HEK293 (cell line): ENCODE measurements at regions not wholly inside any gene's neighbourhood (a gene's known extent, or its start where the extent isn't known, plus 50 kb on each side); places are given as distances from the start of the nearest gene placed in this dataset.

Experiments
- CTCF ChIA-PET: fragments of 350-600 bp; formaldehyde crosslinking; extraction: SDS; loops from one replicate; lab custom pipeline; 2021; ENCODE audit warnings: antibody characterized with exemption; lab: Yijun Ruan, JAX
- POLR2A ChIA-PET: fragments of 300-600 bp; formaldehyde crosslinking; extraction: SDS; loops from one replicate; lab custom pipeline; 2020; ENCODE audit warnings: antibody characterized with exemption, inconsistent platforms; lab: Yijun Ruan, JAX
- H3K27ac ChIP-seq: fragments of 200-500 bp; sonication (Bioruptor generic); 2 replicates; pipeline ENCODE4 v1.5.1; 2014; ENCODE audit warnings: low read depth, low read length, control low read depth, inconsistent platforms; ENCODE audit errors: extremely low read depth
- H3K36me3 ChIP-seq, 2 experiments: fragments of 200-500 bp in 1 of 2; sonication (Bioruptor generic) in 1 of 2; 1 replicate in 1 of 2; 2 replicates in 1 of 2; pipeline ENCODE4 v1.5.1; 2014 to 2017; ENCODE audit warnings: inconsistent platforms in 2 of 2, low read length in 2 of 2; ENCODE audit not compliant: control insufficient read depth in 2 of 2, insufficient read depth in 1 of 2
- H3K4me1 ChIP-seq: fragments of 200-500 bp; sonication (Bioruptor generic); 2 replicates; pipeline ENCODE4 v1.5.1; 2014; ENCODE audit warnings: mild to moderate bottlenecking, low read length, inconsistent platforms; ENCODE audit not compliant: control insufficient read depth, insufficient read depth
- H3K4me3 ChIP-seq: 2 replicates; pipeline ENCODE4 v1.5.1; 2011; ENCODE audit warnings: low read depth, mild to moderate bottlenecking, control low read depth, low read length, moderate library complexity
- H3K9me3 ChIP-seq: fragments of 200-500 bp; sonication (Bioruptor generic); 2 replicates; pipeline ENCODE4 v1.5.1; 2014; ENCODE audit warnings: low read depth, low read length, inconsistent platforms; ENCODE audit not compliant: control insufficient read depth, insufficient read depth
- GLI2 ChIP-seq: fragments of 450-650 bp; formaldehyde crosslinking; IDR thresholded peaks from 2 replicates; pipeline ENCODE4; 2017; ENCODE audit warnings: missing biosample characterization, missing genetic modification characterization, low read depth, borderline replicate concordance
- HIC1 ChIP-seq: fragments of 450-650 bp; formaldehyde crosslinking; IDR thresholded peaks from 2 replicates; pipeline ENCODE4 v1.5.1; 2016; ENCODE audit warnings: missing biosample characterization, missing genetic modification characterization
- KLF9 ChIP-seq: fragments of 450-650 bp; formaldehyde crosslinking; IDR thresholded peaks from 2 replicates; pipeline ENCODE4 v1.5.1; 2016; ENCODE audit warnings: missing biosample characterization, missing genetic modification characterization, low read depth
- PRDM1 ChIP-seq: fragments of 450-650 bp; formaldehyde crosslinking; IDR thresholded peaks from 2 replicates; pipeline ENCODE4; 2016; ENCODE audit warnings: missing biosample characterization, missing genetic modification characterization
- PRDM2 ChIP-seq: fragments of 450-650 bp; formaldehyde crosslinking; IDR thresholded peaks from 2 replicates; pipeline ENCODE4 v1.5.1; 2016; ENCODE audit warnings: missing biosample characterization, missing genetic modification characterization, borderline replicate concordance
- SCRT1 ChIP-seq: fragments of 450-650 bp; formaldehyde crosslinking; IDR thresholded peaks from 2 replicates; pipeline ENCODE4 v1.5.1; 2016; ENCODE audit warnings: missing biosample characterization, missing genetic modification characterization, borderline replicate concordance
- ZBTB10 ChIP-seq: fragments of 450-650 bp; formaldehyde crosslinking; IDR thresholded peaks from 2 replicates; pipeline ENCODE4 v1.5.1; 2016; ENCODE audit warnings: missing biosample characterization, missing genetic modification characterization
- ZEB2 ChIP-seq: fragments of 450-650 bp; formaldehyde crosslinking; IDR thresholded peaks from 2 replicates; pipeline ENCODE4 v1.5.1; 2016; ENCODE audit warnings: missing biosample characterization, missing genetic modification characterization
- ZFP69B ChIP-seq: fragments of 450-650 bp; formaldehyde crosslinking; IDR thresholded peaks from 2 replicates; pipeline ENCODE4 v1.5.1; 2016; ENCODE audit warnings: missing biosample characterization, missing genetic modification characterization
- ZNF121 ChIP-seq: fragments of 450-650 bp; formaldehyde crosslinking; IDR thresholded peaks from 2 replicates; pipeline ENCODE4 v1.5.1; 2016; ENCODE audit warnings: missing biosample characterization, missing genetic modification characterization
- ZNF202 ChIP-seq: fragments of 450-650 bp; formaldehyde crosslinking; IDR thresholded peaks from 2 replicates; pipeline ENCODE4 v1.5.1; 2016; ENCODE audit warnings: missing biosample characterization, missing genetic modification characterization, borderline replicate concordance
- ZNF266 ChIP-seq: fragments of 450-650 bp; formaldehyde crosslinking; IDR thresholded peaks from 2 replicates; pipeline ENCODE4 v1.5.1; 2016; ENCODE audit warnings: missing biosample characterization, missing genetic modification characterization, low read depth
- ZNF274 ChIP-seq, 2 experiments: fragments of 200-500 bp in 1 of 2; fragments of 450-650 bp in 1 of 2; sonication (Bioruptor generic) in 1 of 2; formaldehyde crosslinking in 1 of 2; IDR thresholded peaks; 2 replicates each; pipeline versions ENCODE4 v1.5.1 to v1.6.1; 2014 to 2016; ENCODE audit warnings: borderline replicate concordance in 1 of 2, inconsistent platforms in 1 of 2, low read length in 1 of 2, missing biosample characterization in 1 of 2, missing genetic modification characterization in 1 of 2
- ZNF311 ChIP-seq: fragments of 450-650 bp; formaldehyde crosslinking; IDR thresholded peaks from 2 replicates; pipeline ENCODE4 v1.5.1; 2017; ENCODE audit warnings: missing biosample characterization, missing genetic modification characterization, borderline replicate concordance
- ZNF350 ChIP-seq: fragments of 450-650 bp; formaldehyde crosslinking; IDR thresholded peaks from 2 replicates; pipeline ENCODE4 v1.5.0; 2017; ENCODE audit warnings: missing biosample characterization, mild to moderate bottlenecking, missing genetic modification characterization
- ZNF391 ChIP-seq: fragments of 450-650 bp; formaldehyde crosslinking; IDR thresholded peaks from 2 replicates; pipeline ENCODE4 v1.5.1; 2016; ENCODE audit warnings: low read depth, missing biosample characterization, missing genetic modification characterization, borderline replicate concordance
- ZNF501 ChIP-seq: fragments of 450-650 bp; formaldehyde crosslinking; IDR thresholded peaks from 2 replicates; pipeline ENCODE4 v1.5.1; 2016; ENCODE audit warnings: missing biosample characterization, missing genetic modification characterization
- ZNF514 ChIP-seq: fragments of 450-650 bp; formaldehyde crosslinking; IDR thresholded peaks from 2 replicates; pipeline ENCODE4 v1.5.1; 2016; ENCODE audit warnings: missing biosample characterization, missing genetic modification characterization
- ZNF596 ChIP-seq: fragments of 450-650 bp; IDR thresholded peaks from 2 replicates; pipeline ENCODE4 v1.5.0; 2018; ENCODE audit warnings: missing biosample characterization, mild to moderate bottlenecking, missing genetic modification characterization, moderate library complexity
- ZNF600 ChIP-seq: fragments of 450-650 bp; formaldehyde crosslinking; IDR thresholded peaks from 2 replicates; pipeline ENCODE4 v1.5.1; 2016; ENCODE audit warnings: missing biosample characterization, missing genetic modification characterization
- ZNF768 ChIP-seq: fragments of 450-650 bp; formaldehyde crosslinking; IDR thresholded peaks from 2 replicates; pipeline ENCODE4 v1.5.1; 2018; ENCODE audit warnings: missing biosample characterization, mild to moderate bottlenecking, missing genetic modification characterization
- ZSCAN5A ChIP-seq: fragments of 450-650 bp; formaldehyde crosslinking; IDR thresholded peaks from 2 replicates; pipeline ENCODE4 v1.5.1; 2016; ENCODE audit warnings: missing biosample characterization, missing genetic modification characterization
- TF ChIP-seq, protein P1 (sequence below): IDR thresholded peaks from 2 replicates; pipeline ENCODE4 v1.6.1; 2011; ENCODE audit warnings: mild to moderate bottlenecking, low read depth, low read length, borderline replicate concordance

DNA sequence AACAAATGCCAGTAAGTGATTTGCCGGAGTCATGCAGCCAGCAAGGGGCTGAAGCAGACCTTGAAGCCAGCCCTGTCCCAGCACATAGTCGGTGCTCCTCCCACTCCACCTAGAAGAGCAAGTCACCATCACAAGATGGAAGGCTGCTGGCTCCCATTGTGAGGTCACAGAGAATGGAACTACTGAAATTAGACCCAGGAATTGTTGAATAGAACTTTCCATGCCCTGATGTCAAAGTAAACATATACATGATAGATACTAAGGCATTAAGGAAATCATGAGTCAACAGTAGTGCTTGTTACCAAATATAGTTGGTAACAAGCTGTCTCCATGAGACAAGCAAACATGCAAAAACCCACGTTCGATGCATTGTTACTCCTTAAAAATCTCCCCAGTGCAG, 177.1 kb upstream of the MID1 start (continued):
- TF ChIP-seq ZBTB10 (no peak), ZNF514 (tag by site-specific recombination) (no peak), ZNF350 (tag by site-specific recombination) (no peak), HIC1 (tag by site-specific recombination) (no peak), ZNF600 (tag by site-specific recombination) (no peak), PRDM1 (tag by site-specific recombination) (no peak), ZNF501 (tag by site-specific recombination) (no peak), ZNF266 (tag by site-specific recombination) (no peak), ZNF768 (tag by site-specific recombination) (no peak), GLI2 (tag by site-specific recombination) (no peak), ZNF202 (tag by site-specific recombination) (no peak)

GRCh38 chrX:10798041-10798440, 177.7 kb upstream of the MID1 start:
- no peak overlapping the region for H3K4me3 ChIP-seq
- POLR2A ChIA-PET: no interaction called here
- CTCF ChIA-PET: no interaction called here
- H3K27ac ChIP-seq: no peak overlapping the region; the same call in 1 of the 2 replicates
- H3K9me3 ChIP-seq: no peaks in the 10 kb centered on the region
- H3K36me3 ChIP-seq: no peaks in the 10 kb centered on the region
- no peaks in the 10 kb centered on the region for H3K4me1 ChIP-seq
- no peak for TF ChIP-seq ZSCAN5A
- no peak for TF ChIP-seq SCRT1 (tag by site-specific recombination)
- TF ChIP-seq ZNF121 (tag by site-specific recombination): no peak
- no peak for TF ChIP-seq KLF9 (tag by site-specific recombination)
- no peak for TF ChIP-seq ZNF391 (tag by site-specific recombination)
- TF ChIP-seq ZNF274 (IDR thresholded peaks at IDR 0.05; ENCODE audit: low read length): no peak
- no peak for TF ChIP-seq ZNF274 (tag by site-specific recombination; IDR thresholded peaks at IDR 0.05; ENCODE audit: borderline replicate concordance)
- no peak for TF ChIP-seq ZNF311 (tag by site-specific recombination)
- no peak for TF ChIP-seq ZFP69B (tag by site-specific recombination)
- no peak for TF ChIP-seq ZNF596 (tag by site-specific recombination)
- TF ChIP-seq, protein P1, sequence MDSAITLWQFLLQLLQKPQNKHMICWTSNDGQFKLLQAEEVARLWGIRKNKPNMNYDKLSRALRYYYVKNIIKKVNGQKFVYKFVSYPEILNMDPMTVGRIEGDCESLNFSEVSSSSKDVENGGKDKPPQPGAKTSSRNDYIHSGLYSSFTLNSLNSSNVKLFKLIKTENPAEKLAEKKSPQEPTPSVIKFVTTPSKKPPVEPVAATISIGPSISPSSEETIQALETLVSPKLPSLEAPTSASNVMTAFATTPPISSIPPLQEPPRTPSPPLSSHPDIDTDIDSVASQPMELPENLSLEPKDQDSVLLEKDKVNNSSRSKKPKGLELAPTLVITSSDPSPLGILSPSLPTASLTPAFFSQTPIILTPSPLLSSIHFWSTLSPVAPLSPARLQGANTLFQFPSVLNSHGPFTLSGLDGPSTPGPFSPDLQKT: no peak
- TF ChIP-seq PRDM1 (tag by site-specific recombination): no peak
- TF ChIP-seq PRDM2 (tag by site-specific recombination): no peak
- TF ChIP-seq ZEB2 (tag by site-specific recombination): no peak
